Panc1 (cell line): ENCODE measurements at regions not wholly inside any gene's neighbourhood (a gene's known extent, or its start where the extent isn't known, plus 50 kb on each side); places are given as distances from the start of the nearest gene placed in this dataset.
"Not testable (repeated sequence)": the region's sequence is repeated elsewhere in the genome, so short reads cannot be mapped to it uniquely, and the experiment has no call there.

Experiments used
- ATAC-seq: fragments of 200-7000 bp; cut with Tn5 transposase; 2 replicates; pipeline ENCODE4 v1.9.1; 2020; ENCODE audit warnings: mild to moderate bottlenecking, moderate library complexity
- BruUV-seq: library from RNA; stranded (reverse); fragments of 400-500 nt; replicated peaks from 2 replicates; lab custom pipeline; 2021; lab: Mats Ljungman, UMichigan
- CTCF ChIA-PET: fragments of 300-600 bp; sonication (Branson Sonifier 250); formaldehyde crosslinking; loops from one replicate; lab custom pipeline; 2022; ENCODE audit warnings: antibody characterized with exemption; lab: Charles Lee
- POLR2A ChIA-PET: fragments of 300-600 bp; sonication (Branson Sonifier 250); formaldehyde crosslinking; loops from one replicate; lab custom pipeline; 2022; ENCODE audit warnings: antibody characterized with exemption; lab: Charles Lee
- DNase-seq: peaks from one replicate; pipeline ENCODE4 v3.0.0-alpha.2; 2010; ENCODE audit warnings: low read depth, low spot score
- H3K27ac ChIP-seq: 2 replicates; pipeline ENCODE4 v1.5.1; 2011; ENCODE audit warnings: mild to moderate bottlenecking, low read length, inconsistent platforms
- H3K27me3 ChIP-seq: fragments of 200-500 bp; sonication (Bioruptor generic); 2 replicates; pipeline ENCODE4 v1.6.0; 2014; ENCODE audit warnings: low read length, inconsistent platforms; ENCODE audit not compliant: control insufficient read depth, insufficient read depth
- H3K36me3 ChIP-seq: fragments of 200-500 bp; sonication (Bioruptor generic); 2 replicates; pipeline ENCODE4 v1.5.1; 2014; ENCODE audit warnings: inconsistent platforms, mild to moderate bottlenecking, low read length, moderate library complexity; ENCODE audit not compliant: control insufficient read depth, insufficient read depth
- H3K4me1 ChIP-seq: 2 replicates; pipeline ENCODE4 v1.5.1; 2011; ENCODE audit warnings: inconsistent platforms, mild to moderate bottlenecking, low read length, moderate library complexity; ENCODE audit not compliant: control insufficient read depth, insufficient read depth
- H3K4me3 ChIP-seq, 2 experiments: 2 replicates each; pipeline ENCODE4 v1.5.1; 2011 to 2012; ENCODE audit warnings: low read depth in 2 of 2, low read length in 2 of 2, mild to moderate bottlenecking in 2 of 2, inconsistent platforms in 1 of 2, moderate library complexity in 1 of 2
- H3K9me3 ChIP-seq: fragments of 200-500 bp; sonication (Bioruptor generic); 2 replicates; pipeline ENCODE4 v1.5.1; 2014; ENCODE audit warnings: low read depth, mild to moderate bottlenecking, inconsistent platforms, low read length, moderate library complexity; ENCODE audit not compliant: control insufficient read depth, insufficient read depth
- POLR2AphosphoS5 ChIP-seq: IDR thresholded peaks from 2 replicates; pipeline ENCODE4 v1.6.1; 2012; ENCODE audit warnings: mild to moderate bottlenecking, low read depth, low read length, moderate library complexity
- SIN3A ChIP-seq: IDR thresholded peaks from 2 replicates; pipeline ENCODE4 v1.6.1; 2012; ENCODE audit warnings: low read depth, mild to moderate bottlenecking, low read length, moderate library complexity, borderline replicate concordance; ENCODE audit not compliant: insufficient read depth
- TCF7L2 ChIP-seq: IDR thresholded peaks from 2 replicates; pipeline ENCODE4 v1.6.1; 2011; ENCODE audit warnings: mild to moderate bottlenecking, low read depth, low read length, inconsistent platforms
- in situ Hi-C: cut with HindIII; loops from 2 replicates; pipeline ENCODE4 v1.10.0; 2016; ENCODE audit warnings: low sequenced_read_pairs, low pct_unique_long_range_greater_than_20kb
- intact Hi-C: fragments of 100-400 bp; cut with micrococcal nuclease; formaldehyde crosslinking; loops from one replicate; pipeline ENCODE4 v1.10.0; 2022; ENCODE audit not compliant: unreplicated experiment
- TF ChIP-seq, protein P1 (sequence below), 2 experiments: IDR thresholded peaks; 2 replicates each; pipeline ENCODE4 v1.6.1; 2011 to 2012; ENCODE audit warnings: low read depth in 2 of 2, control low read depth in 1 of 2, low read length in 1 of 2, mild to moderate bottlenecking in 1 of 2, moderate library complexity in 1 of 2; ENCODE audit not compliant: insufficient read depth in 1 of 2
- TF ChIP-seq, protein P2 (sequence below): fragments of 450-650 bp; IDR thresholded peaks from 2 replicates; pipeline ENCODE4 v1.5.1; 2017; ENCODE audit warnings: mild to moderate bottlenecking

DNA sequence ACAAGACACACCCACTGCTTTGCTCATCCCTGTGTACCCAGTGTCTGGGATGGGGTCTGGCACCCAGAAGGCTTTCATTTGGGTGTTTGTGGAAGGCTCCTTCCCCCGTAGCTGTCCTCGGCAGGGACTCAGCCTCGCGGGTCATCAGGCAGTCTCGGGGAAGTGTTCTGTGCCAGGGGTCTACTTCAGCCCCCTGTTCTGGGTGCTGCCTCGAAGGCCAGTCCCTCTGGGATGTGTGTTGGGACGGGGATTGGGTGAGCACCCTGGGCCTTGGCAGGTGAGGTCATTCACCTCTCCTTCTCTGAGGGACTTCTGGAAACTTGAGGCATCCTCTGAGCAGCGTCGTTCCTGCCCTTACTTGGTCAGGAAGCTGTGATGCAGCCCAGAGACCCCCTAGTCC is 65.5 kb downstream of the RPUSD4 start:
- ChIA-PET POLR2A (no interaction called here), CTCF (no interaction called here)
- intact Hi-C loops, result no loop called here
- H3K4me3 ChIP-seq, result no peak overlapping the region
- TF ChIP-seq POLR2AphosphoS5, result no peak
- TF ChIP-seq, protein P1, sequence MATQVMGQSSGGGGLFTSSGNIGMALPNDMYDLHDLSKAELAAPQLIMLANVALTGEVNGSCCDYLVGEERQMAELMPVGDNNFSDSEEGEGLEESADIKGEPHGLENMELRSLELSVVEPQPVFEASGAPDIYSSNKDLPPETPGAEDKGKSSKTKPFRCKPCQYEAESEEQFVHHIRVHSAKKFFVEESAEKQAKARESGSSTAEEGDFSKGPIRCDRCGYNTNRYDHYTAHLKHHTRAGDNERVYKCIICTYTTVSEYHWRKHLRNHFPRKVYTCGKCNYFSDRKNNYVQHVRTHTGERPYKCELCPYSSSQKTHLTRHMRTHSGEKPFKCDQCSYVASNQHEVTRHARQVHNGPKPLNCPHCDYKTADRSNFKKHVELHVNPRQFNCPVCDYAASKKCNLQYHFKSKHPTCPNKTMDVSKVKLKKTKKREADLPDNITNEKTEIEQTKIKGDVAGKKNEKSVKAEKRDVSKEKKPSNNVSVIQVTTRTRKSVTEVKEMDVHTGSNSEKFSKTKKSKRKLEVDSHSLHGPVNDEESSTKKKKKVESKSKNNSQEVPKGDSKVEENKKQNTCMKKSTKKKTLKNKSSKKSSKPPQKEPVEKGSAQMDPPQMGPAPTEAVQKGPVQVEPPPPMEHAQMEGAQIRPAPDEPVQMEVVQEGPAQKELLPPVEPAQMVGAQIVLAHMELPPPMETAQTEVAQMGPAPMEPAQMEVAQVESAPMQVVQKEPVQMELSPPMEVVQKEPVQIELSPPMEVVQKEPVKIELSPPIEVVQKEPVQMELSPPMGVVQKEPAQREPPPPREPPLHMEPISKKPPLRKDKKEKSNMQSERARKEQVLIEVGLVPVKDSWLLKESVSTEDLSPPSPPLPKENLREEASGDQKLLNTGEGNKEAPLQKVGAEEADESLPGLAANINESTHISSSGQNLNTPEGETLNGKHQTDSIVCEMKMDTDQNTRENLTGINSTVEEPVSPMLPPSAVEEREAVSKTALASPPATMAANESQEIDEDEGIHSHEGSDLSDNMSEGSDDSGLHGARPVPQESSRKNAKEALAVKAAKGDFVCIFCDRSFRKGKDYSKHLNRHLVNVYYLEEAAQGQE (IDR thresholded peaks at IDR 0.05; ENCODE audit: insufficient read depth in 1 of 2, low read depth in 2 of 2, low read length in 1 of 2), result no peak
- TF ChIP-seq, protein P2, sequence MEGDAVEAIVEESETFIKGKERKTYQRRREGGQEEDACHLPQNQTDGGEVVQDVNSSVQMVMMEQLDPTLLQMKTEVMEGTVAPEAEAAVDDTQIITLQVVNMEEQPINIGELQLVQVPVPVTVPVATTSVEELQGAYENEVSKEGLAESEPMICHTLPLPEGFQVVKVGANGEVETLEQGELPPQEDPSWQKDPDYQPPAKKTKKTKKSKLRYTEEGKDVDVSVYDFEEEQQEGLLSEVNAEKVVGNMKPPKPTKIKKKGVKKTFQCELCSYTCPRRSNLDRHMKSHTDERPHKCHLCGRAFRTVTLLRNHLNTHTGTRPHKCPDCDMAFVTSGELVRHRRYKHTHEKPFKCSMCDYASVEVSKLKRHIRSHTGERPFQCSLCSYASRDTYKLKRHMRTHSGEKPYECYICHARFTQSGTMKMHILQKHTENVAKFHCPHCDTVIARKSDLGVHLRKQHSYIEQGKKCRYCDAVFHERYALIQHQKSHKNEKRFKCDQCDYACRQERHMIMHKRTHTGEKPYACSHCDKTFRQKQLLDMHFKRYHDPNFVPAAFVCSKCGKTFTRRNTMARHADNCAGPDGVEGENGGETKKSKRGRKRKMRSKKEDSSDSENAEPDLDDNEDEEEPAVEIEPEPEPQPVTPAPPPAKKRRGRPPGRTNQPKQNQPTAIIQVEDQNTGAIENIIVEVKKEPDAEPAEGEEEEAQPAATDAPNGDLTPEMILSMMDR, result no peak
- TF ChIP-seq TCF7L2, result no peak
- TF ChIP-seq SIN3A, result no peak
- no peaks in the 10 kb centered on the region for H3K36me3 ChIP-seq
- no peaks in the 10 kb centered on the region for H3K9me3 ChIP-seq
- BruUV-seq, result no TSS peak
- DNase-seq, result no peak
- ATAC-seq, result no peak
- no peaks in the 10 kb centered on the region for H3K27me3 ChIP-seq
- in situ Hi-C loops, result no loop called here
- H3K27ac ChIP-seq, result no peak overlapping the region
- peaks cover 10% of the 10 kb centered on the region for H3K4me1 ChIP-seq

DNA sequence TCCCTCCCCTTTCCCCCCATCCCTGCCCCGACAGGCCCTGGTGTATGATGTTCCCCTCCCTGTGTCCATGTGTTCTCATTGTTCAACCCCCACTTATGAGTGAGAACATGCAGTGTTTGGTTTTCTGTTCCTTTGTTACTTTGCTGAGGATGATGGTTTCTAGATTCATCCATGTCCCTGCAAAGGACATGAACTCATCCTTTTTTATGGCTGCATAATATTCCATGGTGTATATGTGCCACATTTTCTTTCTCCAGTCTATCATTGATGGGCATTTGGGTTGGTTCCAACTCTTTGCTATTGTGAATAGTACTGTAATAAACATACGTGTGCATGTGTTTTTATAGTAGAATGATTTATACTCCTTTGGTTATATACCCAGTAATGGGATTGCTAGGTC is 68.0 kb downstream of the RPUSD4 start:
- H3K4me1 ChIP-seq, result peaks cover 13% of the 10 kb centered on the region
- BruUV-seq, DNase-seq, H3K9me3 ChIP-seq, ATAC-seq, H3K27me3 ChIP-seq, H3K27ac ChIP-seq, in situ Hi-C loops, intact Hi-C loops, POLR2A ChIA-PET, H3K36me3 ChIP-seq, H3K4me3 ChIP-seq, CTCF ChIA-PET: not testable (repeated sequence)

DNA sequence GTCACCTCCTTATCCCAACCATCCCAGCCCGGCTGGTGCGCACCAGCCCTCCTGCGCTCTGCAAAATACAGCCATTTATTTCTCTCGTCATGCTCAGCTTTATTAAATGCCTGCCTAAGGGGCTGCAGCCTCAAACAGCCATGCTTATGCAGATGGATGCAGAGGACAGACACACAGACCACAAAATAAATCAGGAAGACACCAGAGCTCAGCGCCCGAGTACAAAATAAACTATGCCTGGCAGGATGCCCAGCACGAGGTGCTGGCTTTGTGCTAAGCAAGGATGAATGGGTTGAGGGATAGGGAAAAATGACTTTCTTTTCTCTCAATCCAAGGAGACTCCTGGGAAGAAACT is 70.5 kb downstream of the RPUSD4 start:
- TF ChIP-seq, protein P2, result no peak
- TF ChIP-seq TCF7L2 (no peak), SIN3A (no peak), POLR2AphosphoS5 (no peak)
- TF ChIP-seq, protein P1 (IDR thresholded peaks at IDR 0.05; ENCODE audit: insufficient read depth in 1 of 2, low read depth in 2 of 2, low read length in 1 of 2), result no peak
- Histone ChIP-seq H3K27me3 (peaks cover 4% of the 10 kb centered on the region), H3K4me3 (no peak overlapping the region), H3K4me1 (peaks cover 10% of the 10 kb centered on the region), H3K36me3 (no peaks in the 10 kb centered on the region), H3K27ac (no peak overlapping the region), H3K9me3 (no peaks in the 10 kb centered on the region)
- ChIA-PET POLR2A (interaction anchor here (1.2 kb wide), 1 partner anchor 198 kb away, joined by 4 read pairs; no protein-coding TSS in a partner anchor), CTCF (no interaction called here)
- no peak; the same call in 1 of the 2 replicates for ATAC-seq
- intact Hi-C loops (no loop called here), in situ Hi-C loops (no loop called here)
- DNase-seq, result no peak
- no TSS peak for BruUV-seq
